Cerebellar cortex (tissue), 1 donor: ENCODE measurements at regions not wholly inside any gene's neighbourhood (a gene's known extent, or its start where the extent isn't known, plus 50 kb on each side); places are given as distances from the start of the nearest gene placed in this dataset.

Experiments used
- DNase-seq: peaks from one replicate; pipeline ENCODE4 v3.0.0-alpha.2; 2015; ENCODE audit warnings: low spot score

GRCh38 chr1:221915764-221916163 lies 173.9 kb upstream of the DUSP10 start:
- DNase-seq: no peak

DNA sequence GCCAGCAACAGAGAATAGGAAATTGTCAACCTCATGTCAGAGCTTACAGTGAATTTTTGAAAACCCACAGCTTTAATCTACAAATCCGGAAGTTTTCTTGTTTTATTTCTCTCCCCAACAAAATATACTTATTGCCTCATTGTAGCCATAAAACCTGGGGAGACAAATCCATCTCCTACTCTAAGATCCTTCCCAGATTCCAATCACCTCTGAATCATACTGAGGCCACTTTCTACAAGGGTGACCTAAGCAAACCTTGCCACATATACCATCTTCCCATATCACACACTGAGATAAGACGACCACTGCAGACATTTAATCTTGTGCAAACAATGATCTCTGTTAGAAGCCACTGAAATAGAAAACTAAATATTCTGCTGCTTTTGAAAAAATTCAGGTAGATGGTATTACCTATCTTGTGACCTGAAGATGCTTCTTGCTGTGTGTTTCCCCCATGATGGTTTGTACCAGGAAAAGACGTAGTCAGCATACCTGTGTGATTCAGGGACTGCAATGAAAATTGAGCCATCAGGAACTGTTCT lies 171.5 kb upstream of the DUSP10 start:
- DNase-seq: no peak

DNA sequence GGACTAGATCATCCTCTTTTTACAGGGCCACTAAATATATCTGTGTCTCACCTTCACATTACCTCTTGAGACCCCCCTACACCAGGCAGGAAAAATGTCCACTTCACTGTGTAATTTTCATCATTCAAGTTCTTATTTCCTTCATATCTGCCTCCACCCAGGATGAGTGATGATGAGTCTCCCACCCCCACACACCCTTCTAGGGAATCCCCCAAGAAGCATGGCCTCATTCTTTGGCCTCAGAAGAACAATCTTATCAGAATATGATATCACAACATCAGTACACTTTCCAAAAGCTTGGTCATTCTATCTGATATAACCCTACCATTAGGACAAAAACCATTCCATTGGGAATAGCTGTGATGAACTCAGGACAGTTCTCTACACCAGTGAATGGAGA lies 170.3 kb upstream of the DUSP10 start:
- DNase-seq: no peak

- DNase-seq: no peak
These were observed 169.8 kb upstream of the DUSP10 start for GRCh38 chr1:221911714-221912113.

- DNase-seq: no peak
These were observed 168.3 kb upstream of the DUSP10 start for GRCh38 chr1:221910222-221910621.

- no peak for DNase-seq
These were observed 166.7 kb upstream of the DUSP10 start for GRCh38 chr1:221908573-221908972.

GRCh38 chr1:221907166-221907932 lies 165.5 kb upstream of the DUSP10 start:
- no peak for DNase-seq

DNA sequence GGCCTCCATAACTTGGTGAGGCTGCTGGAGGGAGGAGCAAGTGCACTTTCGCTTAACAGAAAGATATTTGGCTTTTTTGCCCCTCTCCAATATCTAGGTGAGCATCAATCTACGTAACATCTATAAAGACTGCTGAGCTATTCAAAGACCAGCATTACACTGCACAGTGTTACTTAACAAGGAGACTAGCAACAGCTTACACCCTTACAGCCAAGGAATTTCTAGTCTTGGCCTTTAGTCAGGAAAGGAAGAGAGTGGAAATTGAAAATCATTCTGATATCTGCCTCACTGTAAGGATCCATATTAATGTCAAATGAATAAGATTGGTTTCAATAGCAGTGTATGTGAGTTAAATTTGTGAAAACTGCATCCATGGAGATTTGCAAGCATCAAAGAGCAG lies 163.9 kb upstream of the DUSP10 start:
- no peak for DNase-seq

- no peak for DNase-seq
These were observed 162.4 kb upstream of the DUSP10 start for GRCh38 chr1:221904319-221904718.

GRCh38 chr1:221903594-221903993 lies 161.7 kb upstream of the DUSP10 start:
- DNase-seq: no peak

- no peak for DNase-seq
These were observed 161.1 kb upstream of the DUSP10 start for GRCh38 chr1:221902961-221903360.

DNA sequence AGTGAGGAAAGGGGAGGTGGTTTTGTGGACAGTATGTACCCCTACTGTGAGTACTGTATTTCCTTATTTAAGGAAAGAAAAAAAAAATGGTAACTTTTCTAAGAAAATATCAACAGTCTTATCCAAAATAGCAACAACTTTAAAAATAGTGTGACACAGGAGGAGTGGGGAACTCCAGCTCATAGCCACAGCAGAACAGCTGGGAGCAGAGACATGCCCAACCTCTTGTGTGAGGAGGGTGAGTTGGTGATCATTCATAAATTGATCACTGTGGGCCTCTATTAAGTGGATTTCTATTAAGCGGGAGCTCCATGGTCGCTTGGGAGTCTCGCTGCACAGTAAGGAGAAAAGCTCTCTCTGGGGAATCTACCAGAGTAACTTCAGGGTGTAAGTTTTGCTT lies 158.8 kb upstream of the DUSP10 start:
- no peak for DNase-seq

DNA sequence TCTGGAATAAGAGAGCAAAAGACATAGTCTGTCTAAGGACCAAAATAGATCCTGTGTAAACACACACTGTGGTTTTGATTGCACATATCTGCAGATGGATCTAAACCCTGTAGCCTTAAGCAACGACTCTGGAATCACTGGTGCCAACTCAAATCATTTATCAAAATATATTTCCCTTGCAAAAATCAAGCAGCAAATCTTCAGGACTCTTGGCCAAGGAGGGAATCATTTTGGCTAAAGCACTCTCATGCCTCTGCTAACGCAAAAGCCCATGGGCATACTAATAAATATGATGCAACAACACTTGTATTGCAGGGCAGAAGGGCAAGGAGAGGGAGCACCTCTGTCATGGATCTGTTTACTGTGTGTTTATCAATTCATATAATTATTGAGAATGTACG lies 155.4 kb upstream of the DUSP10 start:
- no peak for DNase-seq

DNA sequence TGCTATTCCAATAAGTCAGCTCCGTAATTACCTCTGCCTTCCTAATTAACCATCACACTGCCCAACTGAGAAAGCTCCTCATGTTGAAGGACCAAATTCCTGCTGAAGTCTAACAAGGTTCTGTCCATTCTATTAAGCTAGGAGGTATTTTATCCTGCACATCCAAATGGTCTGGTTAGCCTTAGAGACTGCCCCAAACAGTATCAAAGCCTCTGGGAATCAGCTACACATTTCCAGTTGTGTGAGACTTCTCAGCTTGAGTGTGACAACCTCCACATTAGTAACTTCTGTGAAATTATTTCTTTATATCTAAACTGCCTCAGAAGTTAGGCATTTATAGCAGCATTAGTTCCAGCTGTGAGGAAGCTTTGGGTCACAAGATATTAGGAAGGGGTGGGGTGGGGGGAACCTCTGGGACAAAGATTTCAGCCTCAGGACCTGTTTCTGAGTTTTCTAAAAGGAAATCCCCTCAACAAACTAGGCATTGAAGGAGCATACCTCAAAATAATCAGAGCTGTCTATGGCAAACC lies 150.5 kb upstream of the DUSP10 start:
- no peak for DNase-seq

- DNase-seq: peak; percentile 9
These were observed 149.8 kb upstream of the DUSP10 start for GRCh38 chr1:221891708-221892107.

GRCh38 chr1:221888801-221889200 lies 146.9 kb upstream of the DUSP10 start:
- DNase-seq: no peak

- no peak for DNase-seq
These were observed 146.3 kb upstream of the DUSP10 start for GRCh38 chr1:221888218-221888617.

DNA sequence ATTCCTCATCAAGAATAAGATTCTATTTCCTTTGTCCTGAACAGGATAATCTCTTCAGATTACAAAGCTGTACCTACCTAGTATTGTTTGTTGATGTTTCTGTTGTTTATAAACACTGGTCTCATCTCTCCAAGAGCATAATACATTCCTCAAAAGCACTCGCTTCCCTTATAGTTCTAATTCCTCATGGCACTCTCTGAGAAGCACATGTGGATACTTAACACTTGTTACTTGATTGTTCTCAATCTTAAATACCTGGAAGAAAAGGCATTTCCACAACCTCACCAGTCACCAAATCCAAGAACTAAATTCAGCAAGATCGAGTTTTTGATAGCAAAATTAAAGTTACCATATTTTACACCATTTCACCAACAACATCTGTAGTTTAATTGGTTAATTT lies 145.9 kb upstream of the DUSP10 start:
- DNase-seq: no peak

GRCh38 chr1:221887415-221887746 lies 145.5 kb upstream of the DUSP10 start:
- DNase-seq: no peak

DNA sequence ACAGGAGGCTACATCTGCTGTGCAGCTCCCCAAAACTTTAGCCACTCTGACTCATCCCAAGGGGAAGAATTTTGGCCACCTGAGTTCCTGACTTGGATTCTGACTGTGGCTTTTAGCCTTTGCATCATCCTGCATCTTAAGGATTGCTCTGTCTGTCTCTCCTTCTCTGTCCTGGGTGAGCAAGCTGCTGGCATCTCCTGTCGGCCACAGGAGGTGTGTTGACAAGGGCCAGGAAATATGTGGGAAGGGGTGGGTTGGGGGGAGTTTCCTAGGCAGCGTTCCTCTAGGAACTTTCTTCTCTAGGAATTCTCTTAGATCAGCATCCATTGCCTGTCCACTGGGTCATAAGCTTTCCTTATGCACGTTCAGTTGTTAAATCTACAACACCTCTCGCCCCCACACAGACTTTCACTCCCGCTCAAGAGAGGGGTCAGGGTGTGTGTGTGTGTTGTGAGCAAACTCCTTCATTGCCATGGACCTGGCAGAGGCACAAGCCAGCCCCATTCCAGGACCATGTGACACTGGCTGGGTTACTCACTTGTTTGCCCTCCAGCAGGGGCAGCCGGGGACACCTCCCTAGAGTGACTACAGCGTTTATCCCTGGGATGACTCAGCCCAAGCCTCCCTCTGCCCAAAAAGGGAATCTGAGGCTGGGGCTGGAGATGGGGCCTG lies 145.0 kb upstream of the DUSP10 start:
- no peak for DNase-seq

- no peak for DNase-seq
These were observed 144.4 kb upstream of the DUSP10 start for GRCh38 chr1:221886311-221886710.

- DNase-seq: no peak
These were observed 142.9 kb upstream of the DUSP10 start for GRCh38 chr1:221884821-221885220.

DNA sequence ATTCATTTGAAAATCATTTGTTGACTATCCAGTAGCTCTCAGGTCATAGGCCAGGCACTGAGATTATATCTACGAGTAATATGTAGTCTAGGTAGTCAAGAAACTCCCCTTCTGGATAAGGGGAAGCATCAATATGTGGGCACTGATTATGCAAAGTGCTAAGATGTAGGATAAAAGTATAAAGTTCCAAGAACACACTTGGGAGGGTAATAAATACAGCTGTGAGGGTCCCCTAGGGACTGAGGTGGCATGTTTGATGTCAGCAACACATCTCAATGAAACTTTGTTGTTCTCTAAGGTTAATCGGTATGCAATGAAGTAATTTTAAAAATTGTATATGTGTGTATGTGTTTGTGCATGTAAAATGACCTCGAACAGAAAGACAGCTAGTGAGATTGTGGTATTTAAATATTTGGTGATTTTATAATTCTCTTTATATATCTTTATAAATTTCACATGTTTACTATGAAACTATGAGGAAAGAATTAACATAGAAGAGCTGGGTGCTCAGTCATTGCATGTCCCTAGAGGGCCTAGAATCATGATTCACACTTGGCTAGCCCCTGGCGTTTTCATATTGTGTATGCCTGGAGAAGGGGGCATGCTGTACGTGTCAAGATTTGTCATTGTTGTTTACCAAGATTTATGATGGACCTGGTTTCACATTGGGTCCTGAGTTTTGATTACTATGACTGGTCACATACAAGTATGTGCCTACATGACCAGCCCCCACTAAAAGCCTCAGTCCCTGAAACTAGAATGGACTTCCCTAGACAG lies 140.1 kb upstream of the DUSP10 start:
- no peak for DNase-seq
